Breast epithelium (tissue), 4 donors: ENCODE measurements at regions not wholly inside any gene's neighbourhood (a gene's known extent, or its start where the extent isn't known, plus 50 kb on each side); places are given as distances from the start of the nearest gene placed in this dataset.

Experiments
- DNase-seq, 2 donors: peaks; one replicate each; pipeline ENCODE4 v3.0.0-alpha.2; 2019; ENCODE audit warnings: low spot score in 2 of 2
- H3K27ac ChIP-seq, 2 donors: fragments of 200-600 bp; sonication (generic) in 1 of 2; one replicate each; pipeline ENCODE4 v1.5.1; 2016 to 2019; ENCODE audit warnings: mild to moderate bottlenecking in 1 of 2
- H3K27me3 ChIP-seq, 2 donors: fragments of 200-600 bp; sonication (generic) in 1 of 2; one replicate each; pipeline versions ENCODE4 v1.5.1 to v1.6.0; 2017 to 2019; ENCODE audit warnings: control low read depth in 1 of 2, mild to moderate bottlenecking in 1 of 2
- H3K36me3 ChIP-seq: fragments of 200-600 bp; one replicate; pipeline ENCODE4 v1.5.1; 2019
- H3K4me1 ChIP-seq, 2 donors: fragments of 200-600 bp; sonication (generic); one replicate each; pipeline ENCODE4 v1.5.1; 2016 to 2019; ENCODE audit warnings: control low read depth in 1 of 2
- H3K4me3 ChIP-seq, 3 donors: fragments of 200-600 bp; sonication (generic); 1 replicate in 2 of 3; 2 replicates in 1 of 3; pipeline ENCODE4 v1.5.1; 2016 to 2019; ENCODE audit warnings: mild to moderate bottlenecking in 3 of 3, moderate library complexity in 2 of 3
- H3K9me3 ChIP-seq, 2 donors: fragments of 200-600 bp; sonication (generic) in 1 of 2; one replicate each; pipeline ENCODE4 v1.5.1; 2016 to 2019; ENCODE audit warnings: control low read depth in 1 of 2
- CTCF ChIP-seq, 3 donors: fragments of 450-650 bp; IDR thresholded peaks; one replicate each; pipeline ENCODE4 v1.5.1; 2016 to 2017; ENCODE audit warnings: antibody characterized with exemption in 3 of 3, mild to moderate bottlenecking in 3 of 3, moderate library complexity in 3 of 3
- POLR2A ChIP-seq: fragments of 450-650 bp; IDR thresholded peaks from one replicate; pipeline ENCODE4 v1.6.1; 2016; ENCODE audit warnings: antibody characterized with exemption, mild to moderate bottlenecking, moderate library complexity
- POLR2AphosphoS5 ChIP-seq, 3 donors: sonication (generic); formaldehyde crosslinking; IDR thresholded peaks; one replicate each; pipeline ENCODE4 v1.6.1; 2017; ENCODE audit warnings: antibody characterized with exemption in 3 of 3
- intact Hi-C: fragments of 100-400 bp; cut with DNase I; formaldehyde crosslinking; loops from one replicate; pipeline ENCODE4 v1.15.1; 2023; ENCODE audit warnings: low total_unique reads

GRCh38 chr11:122430490-122430889, 225.0 kb upstream of the UBASH3B start:
- Histone ChIP-seq H3K27me3 (no peaks in the 10 kb centered on the region), H3K27ac (no peak overlapping the region), H3K4me1 (no peaks in the 10 kb centered on the region), H3K36me3 (no peaks in the 10 kb centered on the region), H3K4me3 (no peak overlapping the region), H3K9me3 (no peaks in the 10 kb centered on the region)
- intact Hi-C loops: no loop called here
- DNase-seq: no peak
- TF ChIP-seq POLR2A (no peak), CTCF (IDR thresholded peaks at IDR 0.05) (no peak), POLR2AphosphoS5 (IDR thresholded peaks at IDR 0.05) (no peak)

DNA sequence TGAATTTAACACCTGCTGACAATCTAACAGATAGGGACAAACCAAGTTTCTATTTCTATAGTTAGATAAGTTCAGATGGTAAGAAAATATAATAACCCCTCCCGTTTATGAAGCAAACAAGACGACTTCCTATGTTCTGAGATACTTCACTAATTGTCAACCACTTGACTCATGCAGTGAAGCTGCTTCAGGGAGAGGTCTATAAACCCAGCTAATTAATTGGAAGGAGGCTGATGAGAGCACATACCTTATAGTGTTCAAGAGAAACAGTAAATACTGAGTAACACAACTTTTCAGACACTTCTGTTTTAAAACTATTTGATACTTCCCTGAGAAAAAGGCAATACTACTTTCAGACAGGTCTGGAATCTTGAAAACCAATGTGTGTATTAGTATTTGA, 229.4 kb upstream of the UBASH3B start:
- H3K36me3 ChIP-seq: no peaks in the 10 kb centered on the region
- TF ChIP-seq CTCF (IDR thresholded peaks at IDR 0.05): no peak
- TF ChIP-seq POLR2A: no peak
- no peak for TF ChIP-seq POLR2AphosphoS5 (IDR thresholded peaks at IDR 0.05)
- intact Hi-C loops: no loop called here
- no peak for DNase-seq
- no peak overlapping the region for H3K4me3 ChIP-seq
- H3K4me1 ChIP-seq: no peaks in the 10 kb centered on the region
- H3K27ac ChIP-seq: no peak overlapping the region
- H3K9me3 ChIP-seq: no peaks in the 10 kb centered on the region
- H3K27me3 ChIP-seq: no peaks in the 10 kb centered on the region

- Histone ChIP-seq H3K27ac (no peak overlapping the region), H3K9me3 (no peaks in the 10 kb centered on the region), H3K36me3 (no peaks in the 10 kb centered on the region), H3K4me3 (no peak overlapping the region), H3K4me1 (no peaks in the 10 kb centered on the region), H3K27me3 (no peaks in the 10 kb centered on the region)
- DNase-seq: no peak
- intact Hi-C loops: no loop called here
- TF ChIP-seq CTCF (IDR thresholded peaks at IDR 0.05) (no peak), POLR2A (no peak), POLR2AphosphoS5 (IDR thresholded peaks at IDR 0.05) (no peak)
Measured at GRCh38 chr11:122424636-122425035, 230.9 kb upstream of the UBASH3B start.

GRCh38 chr11:122423886-122424285, 231.6 kb upstream of the UBASH3B start:
- TF ChIP-seq POLR2A (no peak), POLR2AphosphoS5 (IDR thresholded peaks at IDR 0.05) (no peak), CTCF (IDR thresholded peaks at IDR 0.05) (no peak)
- H3K36me3 ChIP-seq: no peaks in the 10 kb centered on the region
- H3K4me3 ChIP-seq: no peak overlapping the region
- intact Hi-C loops: no loop called here
- no peaks in the 10 kb centered on the region for H3K9me3 ChIP-seq
- no peak overlapping the region for H3K27ac ChIP-seq
- H3K27me3 ChIP-seq: no peaks in the 10 kb centered on the region
- no peak for DNase-seq
- no peaks in the 10 kb centered on the region for H3K4me1 ChIP-seq

DNA sequence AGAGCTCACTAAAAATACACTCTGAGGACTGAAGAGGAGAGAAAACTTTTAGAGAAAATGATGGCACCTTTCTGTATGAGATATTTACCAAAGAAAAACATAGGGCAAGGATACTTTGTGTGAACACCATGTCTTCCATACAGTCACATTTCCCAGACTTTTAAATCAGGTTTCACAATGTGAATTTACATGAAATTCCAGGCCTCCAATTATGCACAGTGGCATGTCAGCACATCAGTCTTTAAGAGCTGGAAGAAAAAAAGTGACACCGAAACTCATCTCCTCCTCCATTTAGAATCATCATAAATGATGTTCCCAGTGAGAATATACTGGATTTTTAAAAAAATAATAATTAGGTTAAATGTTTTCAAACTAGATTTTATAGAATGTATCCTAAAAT, 232.2 kb upstream of the UBASH3B start:
- H3K4me1 ChIP-seq: no peaks in the 10 kb centered on the region
- no peak overlapping the region for H3K27ac ChIP-seq
- H3K4me3 ChIP-seq: no peak overlapping the region
- no peaks in the 10 kb centered on the region for H3K27me3 ChIP-seq
- H3K9me3 ChIP-seq: no peaks in the 10 kb centered on the region
- intact Hi-C loops: no loop called here
- no peak for TF ChIP-seq CTCF (IDR thresholded peaks at IDR 0.05)
- no peak for TF ChIP-seq POLR2A
- no peak for TF ChIP-seq POLR2AphosphoS5 (IDR thresholded peaks at IDR 0.05)
- DNase-seq: no peak
- no peaks in the 10 kb centered on the region for H3K36me3 ChIP-seq
